ENCODE measurements at regions not wholly inside any gene's neighbourhood (a gene's known extent, or its start where the extent isn't known, plus 50 kb on each side); places are given as distances from the start of the nearest gene placed in this dataset.

DNA sequence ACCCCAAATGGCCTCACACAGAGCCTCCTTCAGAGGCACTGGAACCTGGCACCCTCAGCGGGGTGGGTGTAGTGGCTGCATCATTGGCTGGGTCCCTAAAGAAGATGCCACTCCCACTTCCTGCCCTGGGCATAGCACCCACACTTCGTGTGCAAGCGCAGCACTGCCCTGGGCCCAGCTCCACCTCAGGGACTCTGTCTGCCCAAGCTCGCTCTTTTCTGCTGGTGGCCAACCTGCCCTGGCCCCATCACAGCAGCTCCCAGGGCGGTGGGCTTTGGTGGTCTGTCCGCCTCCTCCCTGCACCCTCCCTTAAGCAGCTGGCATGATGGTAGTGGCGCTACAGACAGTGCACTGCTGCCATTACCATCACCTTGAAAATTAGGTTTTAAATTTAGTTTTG is 829.3 kb upstream of the BRINP3 start (continued):
- TF ChIP-seq LBX2 (CRISPR knock-in tag; IDR thresholded peaks at IDR 0.05; ENCODE audit: borderline replicate concordance) (no peak), JUNB (CRISPR knock-in tag; IDR thresholded peaks at IDR 0.05; ENCODE audit: borderline replicate concordance) (no peak)
- TF ChIP-seq, protein P1, sequence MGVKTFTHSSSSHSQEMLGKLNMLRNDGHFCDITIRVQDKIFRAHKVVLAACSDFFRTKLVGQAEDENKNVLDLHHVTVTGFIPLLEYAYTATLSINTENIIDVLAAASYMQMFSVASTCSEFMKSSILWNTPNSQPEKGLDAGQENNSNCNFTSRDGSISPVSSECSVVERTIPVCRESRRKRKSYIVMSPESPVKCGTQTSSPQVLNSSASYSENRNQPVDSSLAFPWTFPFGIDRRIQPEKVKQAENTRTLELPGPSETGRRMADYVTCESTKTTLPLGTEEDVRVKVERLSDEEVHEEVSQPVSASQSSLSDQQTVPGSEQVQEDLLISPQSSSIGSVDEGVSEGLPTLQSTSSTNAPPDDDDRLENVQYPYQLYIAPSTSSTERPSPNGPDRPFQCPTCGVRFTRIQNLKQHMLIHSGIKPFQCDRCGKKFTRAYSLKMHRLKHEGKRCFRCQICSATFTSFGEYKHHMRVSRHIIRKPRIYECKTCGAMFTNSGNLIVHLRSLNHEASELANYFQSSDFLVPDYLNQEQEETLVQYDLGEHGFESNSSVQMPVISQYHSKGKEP (CRISPR knock-in tag; IDR thresholded peaks at IDR 0.05): no peak

DNA sequence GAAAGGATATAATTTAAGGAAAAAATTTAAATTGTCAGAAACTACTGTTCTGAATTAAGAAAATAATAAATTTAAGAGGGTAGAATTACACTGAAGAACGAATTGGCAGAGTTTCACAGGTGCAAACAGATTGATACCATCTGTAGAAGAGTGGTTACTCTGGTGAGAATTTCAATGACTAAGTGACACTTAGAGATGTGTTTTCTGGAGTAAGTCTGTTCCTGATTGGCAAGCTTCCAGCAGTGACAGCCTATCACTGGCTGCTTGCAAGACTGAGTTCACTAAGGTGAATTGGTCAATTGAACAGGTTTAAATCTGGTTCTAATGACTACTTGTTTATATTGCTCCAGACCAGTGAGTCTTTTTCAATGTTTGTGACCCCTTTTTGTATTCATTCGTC is 838.2 kb upstream of the RGS18 start:
- intact Hi-C loops (cut with micrococcal nuclease; ENCODE audit: unreplicated experiment): no loop called here
- Histone ChIP-seq H2AFZ (ENCODE audit: low read length) (no peak overlapping the region), H3K4me2 (ENCODE audit: low read depth, low read length) (no peak overlapping the region), H3K36me3 (replicated peaks in 1 of 2; ENCODE audit: control insufficient read depth in 1 of 2, insufficient read depth in 2 of 2, low read length in 2 of 2) (no peaks in the 10 kb centered on the region), H3K9me3 (ENCODE audit: low read length) (no peaks in the 10 kb centered on the region), H4K20me1 (ENCODE audit: insufficient read depth, low read length) (no peaks in the 10 kb centered on the region), H3K4me3 (replicated peaks in 1 of 3; ENCODE audit: insufficient read depth in 1 of 3, low read depth in 2 of 3, low read length in 3 of 3) (no peak overlapping the region), H3K4me1 (ENCODE audit: insufficient read depth, low read length) (no peaks in the 10 kb centered on the region), H3K79me2 (ENCODE audit: insufficient read depth, low read length) (no peaks in the 10 kb centered on the region), H3K27me3 (ENCODE audit: control insufficient read depth in 1 of 2, insufficient read depth in 2 of 2, low read length in 2 of 2) (no peaks in the 10 kb centered on the region), H3K9ac (ENCODE audit: insufficient read depth, low read depth, low read length) (no peak overlapping the region), H3K27ac (ENCODE audit: extremely low read length, insufficient read depth, low read length) (no peak overlapping the region)
- TF ChIP-seq, protein P2, sequence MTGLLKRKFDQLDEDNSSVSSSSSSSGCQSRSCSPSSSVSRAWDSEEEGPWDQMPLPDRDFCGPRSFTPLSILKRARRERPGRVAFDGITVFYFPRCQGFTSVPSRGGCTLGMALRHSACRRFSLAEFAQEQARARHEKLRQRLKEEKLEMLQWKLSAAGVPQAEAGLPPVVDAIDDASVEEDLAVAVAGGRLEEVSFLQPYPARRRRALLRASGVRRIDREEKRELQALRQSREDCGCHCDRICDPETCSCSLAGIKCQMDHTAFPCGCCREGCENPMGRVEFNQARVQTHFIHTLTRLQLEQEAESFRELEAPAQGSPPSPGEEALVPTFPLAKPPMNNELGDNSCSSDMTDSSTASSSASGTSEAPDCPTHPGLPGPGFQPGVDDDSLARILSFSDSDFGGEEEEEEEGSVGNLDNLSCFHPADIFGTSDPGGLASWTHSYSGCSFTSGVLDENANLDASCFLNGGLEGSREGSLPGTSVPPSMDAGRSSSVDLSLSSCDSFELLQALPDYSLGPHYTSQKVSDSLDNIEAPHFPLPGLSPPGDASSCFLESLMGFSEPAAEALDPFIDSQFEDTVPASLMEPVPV (CRISPR knock-in tag; IDR thresholded peaks at IDR 0.05): no peak
- TF ChIP-seq ZFYVE20 (CRISPR knock-in tag; IDR thresholded peaks at IDR 0.05; ENCODE audit: borderline replicate concordance, low read depth) (no peak), ZNF280D (CRISPR knock-in tag; IDR thresholded peaks at IDR 0.05) (no peak), ZNF609 (CRISPR knock-in tag; IDR thresholded peaks at IDR 0.05; ENCODE audit: borderline replicate concordance) (no peak), ZNF670 (CRISPR knock-in tag; IDR thresholded peaks at IDR 0.05; ENCODE audit: borderline replicate concordance) (no peak), ZNF431 (CRISPR knock-in tag; IDR thresholded peaks at IDR 0.05; ENCODE audit: borderline replicate concordance, low read depth) (no peak)
- POLR2A ChIA-PET: no interaction called here
- DNase-seq (ENCODE audit: low spot score) (no peak), FAIRE-seq (no peak), ATAC-seq (no peak)
- CTCF ChIA-PET (ENCODE audit: low intra/inter-chr PET ratio, low total read pairs): no interaction called here
- BruUV-seq (replicated peaks): no TSS peak
- 0% methylated on average over 2 of the region's 2 CpGs for WGBS (ENCODE audit: low lambda C conversion rate)
- in situ Hi-C loops (cut with HindIII; ENCODE audit: extremely low pct_ligation_motif_present, low pct_unique_long_range_greater_than_20kb): no loop called here

All from HepG2 (cell line).